Left ventricle myocardium inferior (tissue), 1 donor: ENCODE measurements at regions not wholly inside any gene's neighbourhood (a gene's known extent, or its start where the extent isn't known, plus 50 kb on each side); places are given as distances from the start of the nearest gene placed in this dataset.

Source experiments
- DNase-seq: peaks from one replicate; pipeline ENCODE4 v3.0.0-alpha.2; 2020
- H3K27ac ChIP-seq: fragments of 200-600 bp; replicated peaks from 2 replicates; pipeline ENCODE4 v1.8.0; 2021
- H3K27me3 ChIP-seq: fragments of 200-600 bp; 2 replicates; pipeline ENCODE4 v1.8.0; 2021; ENCODE audit warnings: low read depth
- H3K36me3 ChIP-seq: fragments of 200-600 bp; 2 replicates; pipeline ENCODE4 v1.8.0; 2021
- H3K4me1 ChIP-seq: fragments of 200-600 bp; 2 replicates; pipeline ENCODE4 v1.8.0; 2021
- H3K4me3 ChIP-seq: fragments of 200-600 bp; 2 replicates; pipeline ENCODE4 v1.8.0; 2021; ENCODE audit warnings: mild to moderate bottlenecking, moderate library complexity
- H3K9me3 ChIP-seq: fragments of 200-600 bp; replicated peaks from 2 replicates; pipeline ENCODE4 v1.8.0; 2021
- intact Hi-C: fragments of 100-400 bp; cut with micrococcal nuclease; formaldehyde crosslinking; loops from one replicate; pipeline ENCODE4 v1.11.0; 2022
- TF ChIP-seq, protein P1 (sequence below): fragments of 200-600 bp; IDR thresholded peaks from 2 replicates; pipeline ENCODE4 v1.8.0; 2021; ENCODE audit warnings: antibody characterized with exemption, mild to moderate bottlenecking, borderline replicate concordance
- donor health status: DM: no; HTN: yes; CAD: no; lungs with severe emphysema.

- Histone ChIP-seq H3K36me3 (no peaks in the 10 kb centered on the region), H3K4me1 (no peaks in the 10 kb centered on the region), H3K4me3 (no peak overlapping the region), H3K27me3 (no peaks in the 10 kb centered on the region), H3K27ac (no peak overlapping the region), H3K9me3 (peaks cover 1% of the 10 kb centered on the region)
- intact Hi-C loops: no loop called here
- TF ChIP-seq, protein P1, sequence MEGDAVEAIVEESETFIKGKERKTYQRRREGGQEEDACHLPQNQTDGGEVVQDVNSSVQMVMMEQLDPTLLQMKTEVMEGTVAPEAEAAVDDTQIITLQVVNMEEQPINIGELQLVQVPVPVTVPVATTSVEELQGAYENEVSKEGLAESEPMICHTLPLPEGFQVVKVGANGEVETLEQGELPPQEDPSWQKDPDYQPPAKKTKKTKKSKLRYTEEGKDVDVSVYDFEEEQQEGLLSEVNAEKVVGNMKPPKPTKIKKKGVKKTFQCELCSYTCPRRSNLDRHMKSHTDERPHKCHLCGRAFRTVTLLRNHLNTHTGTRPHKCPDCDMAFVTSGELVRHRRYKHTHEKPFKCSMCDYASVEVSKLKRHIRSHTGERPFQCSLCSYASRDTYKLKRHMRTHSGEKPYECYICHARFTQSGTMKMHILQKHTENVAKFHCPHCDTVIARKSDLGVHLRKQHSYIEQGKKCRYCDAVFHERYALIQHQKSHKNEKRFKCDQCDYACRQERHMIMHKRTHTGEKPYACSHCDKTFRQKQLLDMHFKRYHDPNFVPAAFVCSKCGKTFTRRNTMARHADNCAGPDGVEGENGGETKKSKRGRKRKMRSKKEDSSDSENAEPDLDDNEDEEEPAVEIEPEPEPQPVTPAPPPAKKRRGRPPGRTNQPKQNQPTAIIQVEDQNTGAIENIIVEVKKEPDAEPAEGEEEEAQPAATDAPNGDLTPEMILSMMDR: no peak
- no peak for DNase-seq
Measured at GRCh38 chr6:74979065-74979766, 226.6 kb downstream of the COL12A1 start.

DNA sequence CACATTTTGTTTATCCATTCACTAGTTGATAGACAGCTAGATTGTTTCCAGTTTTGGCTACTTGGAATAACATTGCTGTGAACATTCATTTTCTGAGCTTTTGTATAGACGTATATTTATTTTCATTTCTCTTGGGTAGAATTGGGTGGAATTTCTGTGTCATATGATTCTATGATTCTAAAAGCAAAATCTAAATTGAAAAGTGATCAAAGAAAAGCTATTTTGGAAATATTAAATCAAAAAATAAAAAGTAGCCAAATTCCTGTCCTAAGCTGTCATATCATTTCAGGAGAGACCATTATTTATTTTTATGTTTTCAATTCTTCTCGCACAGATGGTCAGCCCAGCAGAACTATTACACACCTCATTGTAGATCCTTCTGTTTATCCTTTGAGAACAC is 229.2 kb downstream of the COL12A1 start:
- intact Hi-C loops: no loop called here
- DNase-seq: no peak
- no peaks in the 10 kb centered on the region for H3K4me1 ChIP-seq
- no peaks in the 10 kb centered on the region for H3K27me3 ChIP-seq
- H3K4me3 ChIP-seq: no peak overlapping the region
- H3K36me3 ChIP-seq: no peaks in the 10 kb centered on the region
- TF ChIP-seq, protein P1: no peak
- peaks cover 3% of the 10 kb centered on the region for H3K9me3 ChIP-seq
- H3K27ac ChIP-seq: no peak overlapping the region

- H3K9me3 ChIP-seq: peaks cover 3% of the 10 kb centered on the region
- H3K27ac ChIP-seq: no peak overlapping the region
- H3K4me3 ChIP-seq: no peak overlapping the region
- no peaks in the 10 kb centered on the region for H3K27me3 ChIP-seq
- TF ChIP-seq, protein P1: no peak
- no peaks in the 10 kb centered on the region for H3K36me3 ChIP-seq
- H3K4me1 ChIP-seq: no peaks in the 10 kb centered on the region
- intact Hi-C loops: no loop called here
- no peak for DNase-seq
Measured at GRCh38 chr6:74976026-74976425, 229.8 kb downstream of the COL12A1 start.

- no peak overlapping the region for H3K4me3 ChIP-seq
- DNase-seq: no peak
- intact Hi-C loops: no loop called here
- TF ChIP-seq, protein P1: no peak
- no peaks in the 10 kb centered on the region for H3K36me3 ChIP-seq
- peaks cover 3% of the 10 kb centered on the region for H3K9me3 ChIP-seq
- H3K4me1 ChIP-seq: no peaks in the 10 kb centered on the region
- H3K27me3 ChIP-seq: no peaks in the 10 kb centered on the region
- no peak overlapping the region for H3K27ac ChIP-seq
Measured at GRCh38 chr6:74973591-74973990, 232.3 kb downstream of the COL12A1 start.

- Histone ChIP-seq H3K27ac (no peak overlapping the region), H3K36me3 (no peaks in the 10 kb centered on the region), H3K27me3 (no peaks in the 10 kb centered on the region), H3K4me1 (no peaks in the 10 kb centered on the region), H3K4me3 (no peak overlapping the region), H3K9me3 (peaks cover 3% of the 10 kb centered on the region)
- no peak for DNase-seq
- intact Hi-C loops: no loop called here
- TF ChIP-seq, protein P1: no peak
Measured at GRCh38 chr6:74971633-74972032, 234.2 kb downstream of the COL12A1 start.
